Fibroblast of villous mesenchyme (primary cell): ENCODE measurements at regions not wholly inside any gene's neighbourhood (a gene's known extent, or its start where the extent isn't known, plus 50 kb on each side); places are given as distances from the start of the nearest gene placed in this dataset.

Experiments
- DNase-seq: peaks from one replicate; pipeline ENCODE4 v3.0.0-alpha.2; 2010; ENCODE audit warnings: low read depth
- H3K4me3 ChIP-seq: 2 replicates; pipeline ENCODE4 v1.5.1; 2011; ENCODE audit warnings: low read depth, mild to moderate bottlenecking, low read length
- CTCF ChIP-seq: IDR thresholded peaks from 2 replicates; pipeline ENCODE4 v1.5.1; 2012; ENCODE audit warnings: low read depth, mild to moderate bottlenecking, low read length; ENCODE audit not compliant: insufficient read depth

- no peak for DNase-seq
- TF ChIP-seq CTCF = no peak
- no peak overlapping the region for H3K4me3 ChIP-seq
Observed at GRCh38 chr9:126233175-126233574, 93.5 kb upstream of the MVB12B start.

- DNase-seq = no peak
- no peak for TF ChIP-seq CTCF
- no peak overlapping the region for H3K4me3 ChIP-seq
Observed at GRCh38 chr9:126233913-126234525, 92.6 kb upstream of the MVB12B start.

GRCh38 chr9:126234681-126235335 lies 91.8 kb upstream of the MVB12B start:
- DNase-seq = no peak
- TF ChIP-seq CTCF = no peak
- no peak overlapping the region for H3K4me3 ChIP-seq

- no peak for DNase-seq
- TF ChIP-seq CTCF = no peak
- no peak overlapping the region for H3K4me3 ChIP-seq
Observed at GRCh38 chr9:126235336-126236243, 91.0 kb upstream of the MVB12B start.

GRCh38 chr9:126236273-126236672 lies 90.4 kb upstream of the MVB12B start:
- H3K4me3 ChIP-seq = no peak overlapping the region
- DNase-seq = no peak
- TF ChIP-seq CTCF = no peak

- no peak for TF ChIP-seq CTCF
- DNase-seq = no peak
- no peak overlapping the region for H3K4me3 ChIP-seq
Observed at GRCh38 chr9:126238415-126238814, 88.2 kb upstream of the MVB12B start.
